Trophoblast cell (in vitro differentiated cells and primary cell): ENCODE measurements at regions not wholly inside any gene's neighbourhood (a gene's known extent, or its start where the extent isn't known, plus 50 kb on each side); places are given as distances from the start of the nearest gene placed in this dataset.
A peak's percentile ranks its signal among the peaks of the same experiment; 100 is the strongest.

Experiments used
- DNase-seq, 2 donors: peaks; one replicate each; pipeline ENCODE4 v3.0.0-alpha.2; 2016
- H2AFZ ChIP-seq: 2 replicates; pipeline ENCODE4 v1.6.1; 2013; ENCODE audit warnings: low read length, moderate library complexity, mild to moderate bottlenecking; ENCODE audit not compliant: insufficient read depth, poor library complexity
- H2AK5ac ChIP-seq: 2 replicates; pipeline ENCODE4 v1.6.1; 2013; ENCODE audit warnings: mild to moderate bottlenecking, low read length
- H2BK120ac ChIP-seq: 2 replicates; pipeline ENCODE4 v1.6.1; 2013; ENCODE audit warnings: low read length, mild to moderate bottlenecking, moderate library complexity; ENCODE audit not compliant: insufficient read depth, poor library complexity
- H2BK12ac ChIP-seq: 2 replicates; pipeline ENCODE4 v1.6.1; 2013; ENCODE audit warnings: mild to moderate bottlenecking, low read length, moderate library complexity
- H2BK5ac ChIP-seq: 2 replicates; pipeline ENCODE4 v1.6.1; 2013; ENCODE audit warnings: low read length, low read depth, moderate library complexity, mild to moderate bottlenecking; ENCODE audit not compliant: poor library complexity
- H3K14ac ChIP-seq: 2 replicates; pipeline ENCODE4 v1.6.1; 2013; ENCODE audit warnings: mild to moderate bottlenecking, low read length
- H3K18ac ChIP-seq: 2 replicates; pipeline ENCODE4 v1.6.1; 2013; ENCODE audit warnings: mild to moderate bottlenecking, low read length
- H3K23ac ChIP-seq: 2 replicates; pipeline ENCODE4 v1.6.1; 2013; ENCODE audit warnings: low read length
- H3K27ac ChIP-seq: 2 replicates; pipeline ENCODE4 v1.5.1; 2013; ENCODE audit warnings: low read depth, mild to moderate bottlenecking, inconsistent platforms, low read length, moderate library complexity
- H3K27me3 ChIP-seq: 2 replicates; pipeline ENCODE4 v1.6.1; 2013; ENCODE audit warnings: inconsistent platforms, mild to moderate bottlenecking, low read length, moderate library complexity; ENCODE audit not compliant: insufficient read depth
- H3K36me3 ChIP-seq, 2 experiments: 1 replicate in 1 of 2; 2 replicates in 1 of 2; pipeline ENCODE4 v1.6.1; 2013; ENCODE audit warnings: low read length in 2 of 2, mild to moderate bottlenecking in 2 of 2, moderate library complexity in 1 of 2; ENCODE audit not compliant: insufficient read depth in 2 of 2, control insufficient read depth in 1 of 2
- H3K4ac ChIP-seq: 2 replicates; pipeline ENCODE4 v1.6.1; 2013; ENCODE audit warnings: low read depth, mild to moderate bottlenecking, low read length, moderate library complexity
- H3K4me1 ChIP-seq, 2 experiments: 1 replicate in 1 of 2; 2 replicates in 1 of 2; pipeline ENCODE4 v1.6.1; 2013; ENCODE audit warnings: low read length in 2 of 2, mild to moderate bottlenecking in 2 of 2, moderate library complexity in 1 of 2; ENCODE audit not compliant: insufficient read depth in 2 of 2, control insufficient read depth in 1 of 2
- H3K4me2 ChIP-seq: 2 replicates; pipeline ENCODE4 v1.6.1; 2013; ENCODE audit warnings: inconsistent platforms, mild to moderate bottlenecking, low read length, moderate library complexity
- H3K4me3 ChIP-seq: 2 replicates; pipeline ENCODE4 v1.5.1; 2013; ENCODE audit warnings: mild to moderate bottlenecking, low read depth, low read length, inconsistent platforms
- H3K79me1 ChIP-seq: one replicate; pipeline ENCODE4 v1.6.1; 2013; ENCODE audit warnings: low read length
- H3K79me2 ChIP-seq: 2 replicates; pipeline ENCODE4 v1.6.1; 2013; ENCODE audit warnings: low read length, mild to moderate bottlenecking; ENCODE audit not compliant: control insufficient read depth, insufficient read depth, poor library complexity
- H3K9ac ChIP-seq: 2 replicates; pipeline ENCODE4 v1.6.1; 2013; ENCODE audit warnings: mild to moderate bottlenecking, low read length
- H3K9me3 ChIP-seq: 2 replicates; pipeline ENCODE4 v1.6.1; 2013; ENCODE audit warnings: low read depth, mild to moderate bottlenecking, control low read depth, inconsistent platforms, low read length; ENCODE audit not compliant: insufficient read depth
- H4K12ac ChIP-seq: 2 replicates; pipeline ENCODE4 v1.6.1; 2013; ENCODE audit warnings: low read depth, mild to moderate bottlenecking, low read length, moderate library complexity
- H4K8ac ChIP-seq: 2 replicates; pipeline ENCODE4 v1.6.1; 2013; ENCODE audit warnings: low read depth, mild to moderate bottlenecking, low read length, moderate library complexity
- H4K91ac ChIP-seq: one replicate; pipeline ENCODE4 v1.6.1; 2013; ENCODE audit warnings: low read depth, mild to moderate bottlenecking, low read length, moderate library complexity
- WGBS: extraction: QIAGEN DNeasy Blood & Tissue Kit; methylation state at CpG from one replicate; pipeline ENCODE4 v1.1.7; 2013; ENCODE audit warnings: missing lambda C conversion rate; ENCODE audit not compliant: insufficient read length, insufficient coverage; ENCODE audit errors: extremely low coverage; 5-methylcytosine and 5-hydroxymethylcytosine counted together

DNA sequence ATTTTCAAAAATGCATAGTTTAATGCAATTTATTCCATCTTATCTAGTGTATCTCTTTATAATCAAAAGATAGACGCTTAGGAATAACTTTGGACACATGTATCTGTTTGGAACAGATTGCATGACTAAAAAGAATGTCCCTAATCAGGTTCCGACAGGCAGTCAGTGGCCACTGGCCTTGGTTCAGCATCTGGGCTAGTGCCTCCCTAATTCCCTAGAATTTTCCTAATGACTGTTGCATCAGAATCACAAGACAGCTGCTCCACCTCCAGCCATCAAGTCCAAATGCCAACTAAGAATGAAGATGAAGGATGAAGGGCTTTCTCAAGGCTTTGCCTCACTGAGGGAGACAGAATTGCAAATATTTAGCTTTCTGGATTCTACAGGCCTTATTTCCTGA is 173.8 kb downstream of the EFNB2 start:
- Histone ChIP-seq H3K23ac (no peak overlapping the region), H3K4me1 (no peaks in the 10 kb centered on the region), H3K9me3 (no peaks in the 10 kb centered on the region), H3K36me3 (no peaks in the 10 kb centered on the region), H4K91ac (no peak overlapping the region), H2BK120ac (no peak overlapping the region), H2BK12ac (no peak overlapping the region), H3K14ac (no peak overlapping the region), H4K12ac (no peak overlapping the region), H2AK5ac (no peak overlapping the region), H3K27me3 (no peaks in the 10 kb centered on the region), H3K79me1 (no peaks in the 10 kb centered on the region), H3K4ac (no peak overlapping the region), H3K79me2 (no peaks in the 10 kb centered on the region), H3K18ac (no peak overlapping the region), H2AFZ (no peak overlapping the region), H3K27ac (no peak overlapping the region), H3K4me3 (no peak overlapping the region), H3K4me2 (no peak overlapping the region), H4K8ac (no peak overlapping the region), H3K9ac (no peak overlapping the region), H2BK5ac (no peak overlapping the region)
- DNase-seq: peak; percentile 16 to 61
- WGBS: no CpG with 5 or more reads among the region's 2 CpGs

DNA sequence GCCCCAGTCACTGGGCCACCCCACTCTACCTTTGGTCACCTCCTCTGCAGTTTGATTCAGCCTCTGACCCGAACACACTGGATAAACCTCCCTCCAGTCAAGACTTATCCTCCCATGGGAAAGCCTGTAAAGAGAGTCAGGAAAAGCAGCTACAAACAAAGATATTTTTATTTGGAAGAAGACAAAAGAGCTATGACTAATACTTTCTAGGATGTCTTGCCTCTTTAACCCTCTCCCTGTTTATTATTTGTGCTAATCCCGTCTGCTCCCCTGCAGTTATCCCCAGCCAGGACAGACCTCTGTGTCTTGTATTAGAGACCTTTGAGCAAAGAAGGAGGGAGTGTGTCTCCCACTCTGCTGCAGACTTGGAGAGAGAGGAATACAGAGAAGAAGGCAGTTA is 178.3 kb downstream of the EFNB2 start:
- H3K9ac ChIP-seq: no peak overlapping the region
- H3K27ac ChIP-seq: no peak overlapping the region
- DNase-seq: no peak
- no peak overlapping the region for H2BK5ac ChIP-seq
- H2AFZ ChIP-seq: no peak overlapping the region
- H3K4me2 ChIP-seq: no peak overlapping the region
- H3K36me3 ChIP-seq: no peaks in the 10 kb centered on the region
- no peak overlapping the region for H2BK12ac ChIP-seq
- no peaks in the 10 kb centered on the region for H3K4me1 ChIP-seq
- H3K79me1 ChIP-seq: no peaks in the 10 kb centered on the region
- no peak overlapping the region for H3K18ac ChIP-seq
- no peak overlapping the region for H3K23ac ChIP-seq
- H4K12ac ChIP-seq: no peak overlapping the region
- no peak overlapping the region for H2BK120ac ChIP-seq
- no peak overlapping the region for H4K91ac ChIP-seq
- H3K4ac ChIP-seq: no peak overlapping the region
- H3K14ac ChIP-seq: no peak overlapping the region
- no CpG with 5 or more reads among the region's 2 CpGs for WGBS
- no peaks in the 10 kb centered on the region for H3K27me3 ChIP-seq
- H3K9me3 ChIP-seq: no peaks in the 10 kb centered on the region
- H2AK5ac ChIP-seq: no peak overlapping the region
- H3K79me2 ChIP-seq: no peaks in the 10 kb centered on the region
- no peak overlapping the region for H4K8ac ChIP-seq
- no peak overlapping the region for H3K4me3 ChIP-seq

- H2BK12ac ChIP-seq: no peak overlapping the region
- no peak overlapping the region for H3K4me2 ChIP-seq
- no peak overlapping the region for H4K12ac ChIP-seq
- no peak overlapping the region for H2AFZ ChIP-seq
- H3K79me1 ChIP-seq: no peaks in the 10 kb centered on the region
- H3K36me3 ChIP-seq: no peaks in the 10 kb centered on the region
- no peaks in the 10 kb centered on the region for H3K9me3 ChIP-seq
- no peak overlapping the region for H3K23ac ChIP-seq
- no peak overlapping the region for H3K9ac ChIP-seq
- no peak overlapping the region for H3K4ac ChIP-seq
- no peaks in the 10 kb centered on the region for H3K4me1 ChIP-seq
- H3K27ac ChIP-seq: no peak overlapping the region
- H3K79me2 ChIP-seq: no peaks in the 10 kb centered on the region
- no peak for DNase-seq
- H3K18ac ChIP-seq: no peak overlapping the region
- no CpG with 5 or more reads among the region's 6 CpGs for WGBS
- no peak overlapping the region for H4K8ac ChIP-seq
- no peak overlapping the region for H3K14ac ChIP-seq
- H2BK120ac ChIP-seq: no peak overlapping the region
- no peaks in the 10 kb centered on the region for H3K27me3 ChIP-seq
- H2BK5ac ChIP-seq: no peak overlapping the region
- no peak overlapping the region for H4K91ac ChIP-seq
- H3K4me3 ChIP-seq: no peak overlapping the region
- H2AK5ac ChIP-seq: no peak overlapping the region
Observed at GRCh38 chr13:106355866-106356265, 179.6 kb downstream of the EFNB2 start.

GRCh38 chr13:106354961-106355360 is 180.5 kb downstream of the EFNB2 start:
- Histone ChIP-seq H2BK12ac (no peak overlapping the region), H2AK5ac (no peak overlapping the region), H2BK5ac (no peak overlapping the region), H2BK120ac (no peak overlapping the region), H3K23ac (no peak overlapping the region), H3K9me3 (no peaks in the 10 kb centered on the region), H3K9ac (no peak overlapping the region), H3K18ac (no peak overlapping the region), H3K27me3 (no peaks in the 10 kb centered on the region), H3K79me1 (peaks cover 2% of the 10 kb centered on the region), H3K4me3 (no peak overlapping the region), H4K91ac (no peak overlapping the region), H3K14ac (no peak overlapping the region), H3K27ac (no peak overlapping the region), H4K8ac (no peak overlapping the region), H3K4me1 (no peaks in the 10 kb centered on the region), H3K4me2 (no peak overlapping the region), H2AFZ (no peak overlapping the region), H3K4ac (no peak overlapping the region), H3K79me2 (no peaks in the 10 kb centered on the region), H4K12ac (no peak overlapping the region), H3K36me3 (no peaks in the 10 kb centered on the region)
- DNase-seq: no peak
- WGBS: no CpG with 5 or more reads among the region's 3 CpGs
